ENCODE measurements at regions not wholly inside any gene's neighbourhood (a gene's known extent, or its start where the extent isn't known, plus 50 kb on each side); places are given as distances from the start of the nearest gene placed in this dataset.
"Not testable (repeated sequence)": the region's sequence is repeated elsewhere in the genome, so short reads cannot be mapped to it uniquely, and the experiment has no call there.

GRCh38 chr11:22520521-22520920 lies 105.1 kb downstream of the FANCF start:
- Histone ChIP-seq H2AK5ac (ENCODE audit: low read length, severe bottlenecking) (no peak overlapping the region), H3K36me3 (ENCODE audit: control insufficient read depth in 1 of 2, insufficient read depth in 2 of 2, low read depth in 1 of 2, low read length in 2 of 2) (no peaks in the 10 kb centered on the region), H3K23ac (ENCODE audit: low read length in 2 of 2) (no peak overlapping the region), H3K14ac (ENCODE audit: low read length in 2 of 2) (no peak overlapping the region), H4K8ac (ENCODE audit: low read length) (no peak overlapping the region), H3K4ac (ENCODE audit: low read depth in 1 of 2, low read length in 2 of 2) (no peak overlapping the region), H3K79me1 (replicated peaks; ENCODE audit: low read length, poor library complexity, severe bottlenecking) (no peaks in the 10 kb centered on the region), H3K9ac (ENCODE audit: low read length) (no peak overlapping the region), H3K27me3 (ENCODE audit: control insufficient read depth in 1 of 2, insufficient read depth in 1 of 2, low read length in 2 of 2) (no peaks in the 10 kb centered on the region), H4K91ac (ENCODE audit: low read length) (no peak overlapping the region), H3K9me3 (ENCODE audit: control insufficient read depth, low read length) (no peaks in the 10 kb centered on the region), H3K27ac (ENCODE audit: low read length, poor library complexity, severe bottlenecking) (no peak overlapping the region), H3K4me2 (ENCODE audit: low read length, poor library complexity, severe bottlenecking) (no peak overlapping the region), H3K18ac (ENCODE audit: low read depth in 1 of 2, low read length in 2 of 2) (no peak overlapping the region), H2BK15ac (ENCODE audit: low read depth, poor library complexity, severe bottlenecking) (no peak overlapping the region), H2BK120ac (ENCODE audit: low read depth, low read length) (no peak overlapping the region), H2BK12ac (ENCODE audit: low read length in 2 of 2) (no peak overlapping the region), H3K4me1 (ENCODE audit: control insufficient read depth, insufficient read depth, low read depth, low read length) (no peaks in the 10 kb centered on the region), H2BK5ac (ENCODE audit: low read depth, low read length, poor library complexity, severe bottlenecking) (no peak overlapping the region), H2AFZ (ENCODE audit: low read depth, low read length) (no peak overlapping the region), H3K4me3 (ENCODE audit: insufficient read depth in 1 of 2, low read depth in 1 of 2, low read length in 2 of 2) (no peak overlapping the region)
- DNase-seq: no peak

- not testable (repeated sequence) for H3K4me2 ChIP-seq (ENCODE audit: low read length, poor library complexity, severe bottlenecking); H3K9ac ChIP-seq (ENCODE audit: low read length); H2AFZ ChIP-seq (ENCODE audit: low read depth, low read length); H3K79me1 ChIP-seq (replicated peaks; ENCODE audit: low read length, poor library complexity, severe bottlenecking); H2AK5ac ChIP-seq (ENCODE audit: low read length, severe bottlenecking); H2BK15ac ChIP-seq (ENCODE audit: low read depth, poor library complexity, severe bottlenecking); H3K4me1 ChIP-seq (ENCODE audit: control insufficient read depth, insufficient read depth, low read depth, low read length); H3K4ac ChIP-seq (ENCODE audit: low read depth in 1 of 2, low read length in 2 of 2); H3K27ac ChIP-seq (ENCODE audit: low read length, poor library complexity, severe bottlenecking); H3K4me3 ChIP-seq (ENCODE audit: insufficient read depth in 1 of 2, low read depth in 1 of 2, low read length in 2 of 2); H2BK5ac ChIP-seq (ENCODE audit: low read depth, low read length, poor library complexity, severe bottlenecking); H3K9me3 ChIP-seq (ENCODE audit: control insufficient read depth, low read length); H3K14ac ChIP-seq (ENCODE audit: low read length in 2 of 2); H2BK120ac ChIP-seq (ENCODE audit: low read depth, low read length); H3K36me3 ChIP-seq (ENCODE audit: control insufficient read depth in 1 of 2, insufficient read depth in 2 of 2, low read depth in 1 of 2, low read length in 2 of 2); H3K18ac ChIP-seq (ENCODE audit: low read depth in 1 of 2, low read length in 2 of 2); DNase-seq; H2BK12ac ChIP-seq (ENCODE audit: low read length in 2 of 2); H4K91ac ChIP-seq (ENCODE audit: low read length); H4K8ac ChIP-seq (ENCODE audit: low read length); H3K23ac ChIP-seq (ENCODE audit: low read length in 2 of 2); H3K27me3 ChIP-seq (ENCODE audit: control insufficient read depth in 1 of 2, insufficient read depth in 1 of 2, low read length in 2 of 2)
- WGBS: 100% methylated on average over 1 of the region's 2 CpGs
Measured at GRCh38 chr11:22518344-22518743, 107.3 kb downstream of the FANCF start.

- Histone ChIP-seq H4K8ac (ENCODE audit: low read length) (no peak overlapping the region), H2BK12ac (ENCODE audit: low read length in 2 of 2) (no peak overlapping the region), H2AFZ (ENCODE audit: low read depth, low read length) (no peak overlapping the region), H3K4me2 (ENCODE audit: low read length, poor library complexity, severe bottlenecking) (peak overlapping the region; percentile 16), H3K79me1 (replicated peaks; ENCODE audit: low read length, poor library complexity, severe bottlenecking) (no peaks in the 10 kb centered on the region), H3K4me3 (ENCODE audit: insufficient read depth in 1 of 2, low read depth in 1 of 2, low read length in 2 of 2) (no peak overlapping the region), H3K23ac (ENCODE audit: low read length in 2 of 2) (no peak overlapping the region), H2AK5ac (ENCODE audit: low read length, severe bottlenecking) (no peak overlapping the region), H2BK15ac (ENCODE audit: low read depth, poor library complexity, severe bottlenecking) (no peak overlapping the region), H3K9me3 (ENCODE audit: control insufficient read depth, low read length) (no peaks in the 10 kb centered on the region), H2BK120ac (ENCODE audit: low read depth, low read length) (no peak overlapping the region), H3K36me3 (ENCODE audit: control insufficient read depth in 1 of 2, insufficient read depth in 2 of 2, low read depth in 1 of 2, low read length in 2 of 2) (no peaks in the 10 kb centered on the region), H3K27me3 (ENCODE audit: control insufficient read depth in 1 of 2, insufficient read depth in 1 of 2, low read length in 2 of 2) (no peaks in the 10 kb centered on the region), H3K4ac (ENCODE audit: low read depth in 1 of 2, low read length in 2 of 2) (no peak overlapping the region), H2BK5ac (ENCODE audit: low read depth, low read length, poor library complexity, severe bottlenecking) (no peak overlapping the region), H3K4me1 (ENCODE audit: control insufficient read depth, insufficient read depth, low read depth, low read length) (no peaks in the 10 kb centered on the region), H3K14ac (ENCODE audit: low read length in 2 of 2) (no peak overlapping the region), H3K18ac (ENCODE audit: low read depth in 1 of 2, low read length in 2 of 2) (no peak overlapping the region), H4K91ac (ENCODE audit: low read length) (no peak overlapping the region), H3K9ac (ENCODE audit: low read length) (no peak overlapping the region), H3K27ac (ENCODE audit: low read length, poor library complexity, severe bottlenecking) (no peak overlapping the region)
- WGBS: 83% methylated on average over 4 of the region's 5 CpGs
- DNase-seq: no peak
Measured at GRCh38 chr11:22516111-22516510, 109.5 kb downstream of the FANCF start.

- no peak overlapping the region for H3K9ac ChIP-seq (ENCODE audit: low read length)
- no peak overlapping the region for H2BK12ac ChIP-seq (ENCODE audit: low read length in 2 of 2)
- no peaks in the 10 kb centered on the region for H3K4me1 ChIP-seq (ENCODE audit: control insufficient read depth, insufficient read depth, low read depth, low read length)
- no peak overlapping the region for H3K14ac ChIP-seq (ENCODE audit: low read length in 2 of 2)
- H3K27me3 ChIP-seq (ENCODE audit: control insufficient read depth in 1 of 2, insufficient read depth in 1 of 2, low read length in 2 of 2): no peaks in the 10 kb centered on the region
- no peaks in the 10 kb centered on the region for H3K9me3 ChIP-seq (ENCODE audit: control insufficient read depth, low read length)
- H2AK5ac ChIP-seq (ENCODE audit: low read length, severe bottlenecking): no peak overlapping the region
- no peak overlapping the region for H3K4me3 ChIP-seq (ENCODE audit: insufficient read depth in 1 of 2, low read depth in 1 of 2, low read length in 2 of 2)
- H2BK15ac ChIP-seq (ENCODE audit: low read depth, poor library complexity, severe bottlenecking): no peak overlapping the region
- H2AFZ ChIP-seq (ENCODE audit: low read depth, low read length): no peak overlapping the region
- no peak overlapping the region for H2BK120ac ChIP-seq (ENCODE audit: low read depth, low read length)
- no peak overlapping the region for H3K27ac ChIP-seq (ENCODE audit: low read length, poor library complexity, severe bottlenecking)
- no peak overlapping the region for H3K4me2 ChIP-seq (ENCODE audit: low read length, poor library complexity, severe bottlenecking)
- no peaks in the 10 kb centered on the region for H3K79me1 ChIP-seq (replicated peaks; ENCODE audit: low read length, poor library complexity, severe bottlenecking)
- H3K18ac ChIP-seq (ENCODE audit: low read depth in 1 of 2, low read length in 2 of 2): no peak overlapping the region
- no peak for DNase-seq
- no peak overlapping the region for H3K4ac ChIP-seq (ENCODE audit: low read depth in 1 of 2, low read length in 2 of 2)
- H4K91ac ChIP-seq (ENCODE audit: low read length): no peak overlapping the region
- no peak overlapping the region for H3K23ac ChIP-seq (ENCODE audit: low read length in 2 of 2)
- no peak overlapping the region for H4K8ac ChIP-seq (ENCODE audit: low read length)
- 35% methylated on average over 1 of the region's 1 CpG for WGBS
- no peak overlapping the region for H2BK5ac ChIP-seq (ENCODE audit: low read depth, low read length, poor library complexity, severe bottlenecking)
- H3K36me3 ChIP-seq (ENCODE audit: control insufficient read depth in 1 of 2, insufficient read depth in 2 of 2, low read depth in 1 of 2, low read length in 2 of 2): no peaks in the 10 kb centered on the region
Measured at GRCh38 chr11:22512457-22512856, 113.2 kb downstream of the FANCF start.
